ENCODE measurements at regions not wholly inside any gene's neighbourhood (a gene's known extent, or its start where the extent isn't known, plus 50 kb on each side); places are given as distances from the start of the nearest gene placed in this dataset.
"Not testable (repeated sequence)": the region's sequence is repeated elsewhere in the genome, so short reads cannot be mapped to it uniquely, and the experiment has no call there.

GRCh38 chr3:90180096-90180495 is 1072.7 kb downstream of the EPHA3 start:
- H3K27me3 Mint-ChIP-seq (ENCODE audit: low read depth) = no peaks in the 10 kb centered on the region
- no peak overlapping the region for H3K27ac Mint-ChIP-seq
- no peak overlapping the region for H3K4me3 Mint-ChIP-seq (ENCODE audit: low read depth)
- no peak for DNase-seq (ENCODE audit: low spot score)
- H3K36me3 Mint-ChIP-seq (ENCODE audit: low read depth) = no peaks in the 10 kb centered on the region
- H3K9me3 Mint-ChIP-seq = peaks cover 23% of the 10 kb centered on the region
- H3K4me1 Mint-ChIP-seq (ENCODE audit: low read depth) = no peaks in the 10 kb centered on the region
- intact Hi-C loops (cut with micrococcal nuclease) = loop anchor here (5.0 kb wide), 1 partner anchor 1978 kb away; no protein-coding TSS in a partner anchor

DNA sequence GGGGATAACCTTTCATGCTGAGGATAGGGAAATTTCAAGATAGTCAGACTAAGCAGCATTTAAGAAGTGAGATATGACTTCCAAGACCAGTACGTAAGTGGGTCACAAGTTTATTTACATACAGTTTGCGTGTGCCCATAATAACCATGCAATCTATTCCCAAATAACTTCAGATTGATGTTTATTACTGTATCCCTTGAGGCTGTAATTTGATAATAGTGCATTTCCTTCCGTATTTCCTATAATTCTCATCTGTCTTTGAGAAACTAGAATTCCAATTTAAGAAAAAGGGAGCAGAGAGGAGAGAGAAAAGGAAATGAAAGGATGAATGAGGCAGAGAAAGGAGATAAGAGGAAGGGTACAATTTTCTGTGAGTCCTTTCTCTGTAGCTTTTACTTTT is 1073.1 kb downstream of the EPHA3 start:
- intact Hi-C loops (cut with micrococcal nuclease) = loop anchor here (5.0 kb wide), 1 partner anchor 1978 kb away; no protein-coding TSS in a partner anchor
- Mint-ChIP-seq H3K4me1 (ENCODE audit: low read depth) (no peaks in the 10 kb centered on the region), H3K36me3 (ENCODE audit: low read depth) (no peaks in the 10 kb centered on the region), H3K27ac (no peak overlapping the region), H3K4me3 (ENCODE audit: low read depth) (no peak overlapping the region), H3K9me3 (peaks cover 22% of the 10 kb centered on the region), H3K27me3 (ENCODE audit: low read depth) (no peaks in the 10 kb centered on the region)
- no peak for DNase-seq (ENCODE audit: low spot score)

DNA sequence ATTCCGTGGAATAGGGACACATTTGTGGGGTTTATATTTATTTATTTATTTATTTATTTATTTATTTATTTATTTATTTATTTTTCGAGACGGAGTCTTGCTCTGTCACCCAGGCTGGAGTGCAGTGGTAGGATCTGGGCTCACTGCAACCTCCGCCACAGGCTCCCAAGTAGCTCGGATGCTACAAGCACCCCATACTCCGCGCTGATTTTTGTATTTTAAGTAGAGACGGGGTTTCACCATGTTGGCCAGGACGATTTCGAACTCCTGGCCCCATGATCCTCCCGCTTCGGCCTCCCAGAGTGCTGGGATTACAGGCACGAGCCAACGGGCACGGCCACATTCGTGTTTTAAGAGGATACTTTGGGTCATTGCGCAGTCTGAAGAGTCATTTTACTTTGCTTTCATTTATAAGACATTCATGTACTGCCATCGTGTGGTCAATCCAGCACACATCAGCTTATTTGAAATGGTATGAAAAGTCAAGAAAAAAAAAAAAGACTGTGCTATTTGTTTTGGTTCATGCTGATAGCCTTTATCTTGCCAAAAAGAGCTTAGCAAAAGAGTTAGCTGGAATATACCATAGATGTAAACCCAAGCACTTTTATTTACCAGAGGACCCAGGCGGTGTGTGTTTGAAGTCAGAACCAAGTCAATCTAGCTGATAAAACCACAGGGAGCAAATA is 1075.0 kb downstream of the EPHA3 start:
- intact Hi-C loops (cut with micrococcal nuclease) = loop anchor here (5.0 kb wide), 1 partner anchor 1980 kb away; no protein-coding TSS in a partner anchor
- H3K27me3 Mint-ChIP-seq (ENCODE audit: low read depth); H3K27ac Mint-ChIP-seq: not testable (repeated sequence)

GRCh38 chr3:90184861-90185260 is 1077.4 kb downstream of the EPHA3 start:
- Mint-ChIP-seq H3K9me3 (peaks cover 9% of the 10 kb centered on the region), H3K4me1 (ENCODE audit: low read depth) (no peaks in the 10 kb centered on the region), H3K4me3 (ENCODE audit: low read depth) (no peak overlapping the region), H3K27ac (no peak overlapping the region), H3K27me3 (ENCODE audit: low read depth) (no peaks in the 10 kb centered on the region), H3K36me3 (ENCODE audit: low read depth) (no peaks in the 10 kb centered on the region)
- no peak for DNase-seq (ENCODE audit: low spot score)
- intact Hi-C loops (cut with micrococcal nuclease) = loop anchor here (5.0 kb wide), 1 partner anchor 1983 kb away; no protein-coding TSS in a partner anchor

More for the DNA sequence above, 1075.0 kb downstream of the EPHA3 start:
- not testable (repeated sequence) for H3K4me3 Mint-ChIP-seq (ENCODE audit: low read depth); H3K4me1 Mint-ChIP-seq (ENCODE audit: low read depth); H3K9me3 Mint-ChIP-seq; DNase-seq (ENCODE audit: low spot score); H3K36me3 Mint-ChIP-seq (ENCODE audit: low read depth)

GRCh38 chr3:90197383-90197782 is 1090.0 kb downstream of the EPHA3 start:
- H3K4me1 Mint-ChIP-seq (ENCODE audit: low read depth); intact Hi-C loops (cut with micrococcal nuclease); H3K4me3 Mint-ChIP-seq (ENCODE audit: low read depth); H3K27ac Mint-ChIP-seq; H3K27me3 Mint-ChIP-seq (ENCODE audit: low read depth); H3K36me3 Mint-ChIP-seq (ENCODE audit: low read depth); DNase-seq (ENCODE audit: low spot score): not testable (repeated sequence)
- peaks cover 31% of the 10 kb centered on the region for H3K9me3 Mint-ChIP-seq

- H3K27ac Mint-ChIP-seq; H3K27me3 Mint-ChIP-seq (ENCODE audit: low read depth); H3K36me3 Mint-ChIP-seq (ENCODE audit: low read depth); H3K4me1 Mint-ChIP-seq (ENCODE audit: low read depth); intact Hi-C loops (cut with micrococcal nuclease); DNase-seq (ENCODE audit: low spot score); H3K4me3 Mint-ChIP-seq (ENCODE audit: low read depth): not testable (repeated sequence)
- H3K9me3 Mint-ChIP-seq = peaks cover 33% of the 10 kb centered on the region
Observed at GRCh38 chr3:90202931-90203330, 1095.5 kb downstream of the EPHA3 start.

GRCh38 chr3:90206482-90206881 is 1099.1 kb downstream of the EPHA3 start:
- intact Hi-C loops (cut with micrococcal nuclease); H3K36me3 Mint-ChIP-seq (ENCODE audit: low read depth); H3K27ac Mint-ChIP-seq; H3K4me1 Mint-ChIP-seq (ENCODE audit: low read depth); DNase-seq (ENCODE audit: low spot score); H3K27me3 Mint-ChIP-seq (ENCODE audit: low read depth); H3K4me3 Mint-ChIP-seq (ENCODE audit: low read depth): not testable (repeated sequence)
- peaks cover 41% of the 10 kb centered on the region for H3K9me3 Mint-ChIP-seq

GRCh38 chr3:90207353-90208097 is 1100.1 kb downstream of the EPHA3 start:
- DNase-seq (ENCODE audit: low spot score); H3K4me3 Mint-ChIP-seq (ENCODE audit: low read depth); H3K27ac Mint-ChIP-seq; H3K36me3 Mint-ChIP-seq (ENCODE audit: low read depth); intact Hi-C loops (cut with micrococcal nuclease); H3K27me3 Mint-ChIP-seq (ENCODE audit: low read depth); H3K4me1 Mint-ChIP-seq (ENCODE audit: low read depth): not testable (repeated sequence)
- H3K9me3 Mint-ChIP-seq = peaks cover 48% of the 10 kb centered on the region

DNA sequence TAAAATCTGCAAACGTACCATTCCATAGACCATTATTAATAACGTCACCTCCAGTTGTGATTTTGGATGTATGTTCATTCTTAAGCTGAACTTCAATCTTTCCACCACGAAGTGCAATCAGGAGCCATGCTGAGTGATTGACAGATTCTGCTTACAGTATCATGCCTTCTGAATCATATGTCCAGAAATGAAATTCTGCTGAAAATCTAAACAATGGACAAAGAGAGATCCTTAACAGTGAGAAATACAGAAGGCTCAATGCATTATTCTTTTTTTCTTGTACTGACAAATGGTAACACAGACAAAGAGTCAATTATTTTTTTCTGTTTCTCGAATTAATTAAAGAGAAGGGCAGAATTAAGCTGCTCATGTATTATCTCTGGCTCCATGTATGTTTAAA is 1114.5 kb downstream of the EPHA3 start:
- Mint-ChIP-seq H3K9me3 (peaks cover 35% of the 10 kb centered on the region), H3K4me3 (ENCODE audit: low read depth) (no peak overlapping the region), H3K27ac (no peak overlapping the region), H3K4me1 (ENCODE audit: low read depth) (no peaks in the 10 kb centered on the region), H3K27me3 (ENCODE audit: low read depth) (no peaks in the 10 kb centered on the region), H3K36me3 (ENCODE audit: low read depth) (no peaks in the 10 kb centered on the region)
- intact Hi-C loops (cut with micrococcal nuclease) = no loop called here
- no peak for DNase-seq (ENCODE audit: low spot score)

GRCh38 chr3:90241481-90241880 is 1134.1 kb downstream of the EPHA3 start:
- H3K27ac Mint-ChIP-seq = no peak overlapping the region
- intact Hi-C loops (cut with micrococcal nuclease) = no loop called here
- DNase-seq (ENCODE audit: low spot score) = no peak
- H3K36me3 Mint-ChIP-seq (ENCODE audit: low read depth) = no peaks in the 10 kb centered on the region
- peaks cover 39% of the 10 kb centered on the region for H3K9me3 Mint-ChIP-seq
- H3K4me3 Mint-ChIP-seq (ENCODE audit: low read depth) = no peak overlapping the region
- no peaks in the 10 kb centered on the region for H3K27me3 Mint-ChIP-seq (ENCODE audit: low read depth)
- H3K4me1 Mint-ChIP-seq (ENCODE audit: low read depth) = no peaks in the 10 kb centered on the region

- Mint-ChIP-seq H3K36me3 (ENCODE audit: low read depth) (no peaks in the 10 kb centered on the region), H3K4me1 (ENCODE audit: low read depth) (no peaks in the 10 kb centered on the region), H3K4me3 (ENCODE audit: low read depth) (no peak overlapping the region), H3K27ac (no peak overlapping the region), H3K27me3 (ENCODE audit: low read depth) (no peaks in the 10 kb centered on the region), H3K9me3 (peaks cover 27% of the 10 kb centered on the region)
- intact Hi-C loops (cut with micrococcal nuclease) = no loop called here
- DNase-seq (ENCODE audit: low spot score) = no peak
Observed at GRCh38 chr3:90253131-90253530, 1145.7 kb downstream of the EPHA3 start.

DNA sequence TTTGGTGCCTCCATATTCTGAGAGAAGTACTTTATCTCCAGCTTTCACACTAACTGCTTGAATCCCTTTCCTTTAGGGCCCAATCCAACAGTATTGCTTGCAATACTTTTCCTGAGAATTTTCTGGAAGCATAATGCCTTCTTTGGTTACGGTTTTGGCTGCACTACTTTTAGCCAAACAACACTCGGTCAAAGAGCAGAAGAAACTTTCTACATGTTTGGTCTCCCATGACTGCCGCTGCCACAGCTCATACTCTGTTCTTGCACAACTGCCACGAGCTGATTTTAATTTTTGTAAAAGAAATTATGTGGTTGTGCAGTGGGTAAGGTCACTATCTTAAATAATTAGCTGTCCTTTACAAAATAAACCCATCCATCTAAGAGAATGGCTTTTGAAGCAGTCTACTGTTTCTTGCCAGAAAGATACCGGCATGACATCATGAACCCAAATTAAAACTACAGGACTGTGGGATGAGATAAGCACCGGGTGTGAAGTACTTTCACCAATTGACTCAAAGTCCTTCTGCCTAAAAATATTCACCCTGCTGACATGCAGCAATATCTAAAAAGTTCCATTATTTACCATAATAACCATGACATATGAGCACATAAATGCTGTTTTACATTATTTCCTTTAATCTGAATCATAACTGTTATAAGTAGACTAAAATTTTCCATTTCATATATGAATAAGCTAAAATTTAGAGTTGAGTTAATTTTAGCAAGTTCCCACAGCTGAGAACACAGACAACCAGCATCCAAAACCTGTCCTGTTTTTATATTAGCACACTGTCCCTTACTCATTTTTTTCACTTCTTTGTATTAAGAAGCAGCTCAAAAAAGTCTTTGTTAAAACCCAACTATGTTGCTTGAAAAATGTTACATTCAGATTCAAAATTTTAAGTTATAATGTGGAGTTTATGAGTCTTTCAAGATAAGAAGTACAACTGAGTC is 1154.3 kb downstream of the EPHA3 start:
- intact Hi-C loops (cut with micrococcal nuclease) = no loop called here
- H3K27me3 Mint-ChIP-seq (ENCODE audit: low read depth) = no peaks in the 10 kb centered on the region
- no peaks in the 10 kb centered on the region for H3K4me1 Mint-ChIP-seq (ENCODE audit: low read depth)
- no peak for DNase-seq (ENCODE audit: low spot score)
- H3K36me3 Mint-ChIP-seq (ENCODE audit: low read depth) = no peaks in the 10 kb centered on the region
- H3K27ac Mint-ChIP-seq = no peak overlapping the region
- H3K4me3 Mint-ChIP-seq (ENCODE audit: low read depth) = no peak overlapping the region
- H3K9me3 Mint-ChIP-seq = peaks cover 57% of the 10 kb centered on the region
